GM12878 (cell line): ENCODE measurements at regions not wholly inside any gene's neighbourhood (a gene's known extent, or its start where the extent isn't known, plus 50 kb on each side); places are given as distances from the start of the nearest gene placed in this dataset.

Experiments
- BHLHE40 ChIP-seq, 2 experiments: fragments of 450-650 bp in 1 of 2; IDR thresholded peaks; 2 replicates each; pipeline ENCODE4 v1.6.1; 2011 to 2017; ENCODE audit warnings: low read depth in 2 of 2, borderline replicate concordance in 1 of 2, improper control_type of control experiment in 1 of 2, low read length in 1 of 2, mild to moderate bottlenecking in 1 of 2
- IRF4 ChIP-seq: IDR thresholded peaks from 2 replicates; pipeline ENCODE4 v1.6.1; 2011; ENCODE audit warnings: low read depth, low read length
- KAT2A ChIP-seq: conservative IDR thresholded peaks from 2 replicates; pipeline ENCODE4 v1.6.1; 2011; ENCODE audit warnings: low read depth, low read length; ENCODE audit not compliant: control insufficient read depth
- NFXL1 ChIP-seq: fragments of 450-650 bp; IDR thresholded peaks from 2 replicates; pipeline ENCODE4 v1.6.1; 2017; ENCODE audit warnings: antibody characterized with exemption, mild to moderate bottlenecking, borderline replicate concordance
- NR2C2 ChIP-seq: IDR thresholded peaks from 2 replicates; pipeline ENCODE4 v1.6.1; 2011; ENCODE audit warnings: borderline replicate concordance, low read depth; ENCODE audit not compliant: control insufficient read depth, insufficient read length
- PAX5 ChIP-seq: IDR thresholded peaks from 2 replicates; pipeline ENCODE4 v1.6.1; 2011; ENCODE audit warnings: low read depth, low read length, borderline replicate concordance
- ZBTB33 ChIP-seq: fragments of 450-650 bp; IDR thresholded peaks from 2 replicates; pipeline ENCODE4 v1.6.1; 2017; ENCODE audit warnings: mild to moderate bottlenecking
- ZBTB4 ChIP-seq: fragments of 450-650 bp; formaldehyde crosslinking; IDR thresholded peaks from 2 replicates; pipeline ENCODE4 v1.4.0; 2022; ENCODE audit warnings: mild to moderate bottlenecking, moderate library complexity
- TF ChIP-seq, protein P1 (sequence below): IDR thresholded peaks from 2 replicates; pipeline ENCODE4 v1.6.1; 2011; ENCODE audit warnings: mild to moderate bottlenecking, low read depth, low read length, moderate library complexity; ENCODE audit not compliant: insufficient replicate concordance

DNA sequence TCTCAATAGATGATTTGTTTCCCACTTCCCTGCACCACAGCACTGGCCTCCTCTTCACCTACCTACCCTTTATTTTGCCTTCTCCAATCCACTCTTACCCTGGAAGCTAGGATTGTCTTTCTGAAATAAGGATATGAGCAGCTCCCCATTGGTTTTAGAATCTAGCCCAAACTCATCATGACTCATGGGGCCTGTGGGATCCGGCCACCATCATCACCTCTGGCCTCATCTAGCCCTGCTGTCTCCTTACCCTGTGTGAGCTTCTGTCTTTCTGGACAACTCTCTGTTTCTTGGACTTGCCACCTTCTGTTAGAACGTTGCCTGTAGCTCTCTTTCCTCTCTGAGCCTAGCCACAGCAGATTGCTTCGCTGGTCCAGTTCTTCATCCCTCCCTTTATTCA is 277.1 kb downstream of the PAX1 start (continued):
- TF ChIP-seq ZBTB4 (CRISPR knock-in tag) (no peak), ZBTB33 (no peak), NR2C2 (no peak), NFXL1 (no peak), PAX5 (no peak), IRF4 (no peak), KAT2A (no peak), BHLHE40 (IDR thresholded peaks at IDR 0.05; ENCODE audit: borderline replicate concordance in 1 of 2, low read depth in 2 of 2, low read length in 1 of 2) (no peak)
- TF ChIP-seq, protein P1, sequence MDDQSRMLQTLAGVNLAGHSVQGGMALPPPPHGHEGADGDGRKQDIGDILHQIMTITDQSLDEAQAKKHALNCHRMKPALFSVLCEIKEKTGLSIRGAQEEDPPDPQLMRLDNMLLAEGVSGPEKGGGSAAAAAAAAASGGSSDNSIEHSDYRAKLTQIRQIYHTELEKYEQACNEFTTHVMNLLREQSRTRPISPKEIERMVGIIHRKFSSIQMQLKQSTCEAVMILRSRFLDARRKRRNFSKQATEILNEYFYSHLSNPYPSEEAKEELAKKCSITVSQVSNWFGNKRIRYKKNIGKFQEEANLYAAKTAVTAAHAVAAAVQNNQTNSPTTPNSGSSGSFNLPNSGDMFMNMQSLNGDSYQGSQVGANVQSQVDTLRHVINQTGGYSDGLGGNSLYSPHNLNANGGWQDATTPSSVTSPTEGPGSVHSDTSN, result no peak
